SH-SY5Y (cell line): ENCODE measurements at regions not wholly inside any gene's neighbourhood (a gene's known extent, or its start where the extent isn't known, plus 50 kb on each side); places are given as distances from the start of the nearest gene placed in this dataset.

Experiments used
- GATA2 ChIP-seq: IDR thresholded peaks from 2 replicates; pipeline ENCODE4 v1.6.1; 2011; ENCODE audit warnings: mild to moderate bottlenecking, low read depth, low read length
- GATA3 ChIP-seq: IDR thresholded peaks from 2 replicates; pipeline ENCODE4 v1.6.1; 2011; ENCODE audit warnings: low read depth, mild to moderate bottlenecking, low read length, moderate library complexity

DNA sequence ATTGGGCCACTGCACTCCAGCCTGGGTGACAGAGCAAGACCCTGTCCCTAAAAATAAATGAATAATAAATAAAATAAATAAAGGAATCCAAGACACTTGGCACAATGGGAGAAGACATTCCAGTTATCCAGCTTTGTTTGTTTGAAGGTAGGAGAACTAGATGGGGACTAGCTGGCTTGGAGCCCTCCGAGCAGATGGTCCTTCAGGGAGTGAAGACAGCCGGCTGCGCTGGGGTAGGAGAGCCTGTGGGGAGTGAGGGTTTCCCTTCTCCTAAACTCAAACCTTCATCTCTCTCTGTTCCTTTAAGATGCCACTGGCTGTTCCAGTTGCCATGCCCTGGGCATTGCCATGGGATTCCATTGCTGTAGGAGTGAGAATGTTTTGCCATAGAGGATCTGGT, 120.6 kb downstream of the NAV1 start:
- TF ChIP-seq GATA2 (no peak), GATA3 (no peak)
